Endodermal cell (in vitro differentiated cells): ENCODE measurements at regions not wholly inside any gene's neighbourhood (a gene's known extent, or its start where the extent isn't known, plus 50 kb on each side); places are given as distances from the start of the nearest gene placed in this dataset.

Experiments used
- DNase-seq: peaks from one replicate; pipeline ENCODE4 v3.0.0-alpha.2; 2017
- H3K27ac ChIP-seq: 2 replicates; pipeline ENCODE4 v1.5.1; 2013; ENCODE audit warnings: mild to moderate bottlenecking, low read depth, low read length, moderate library complexity
- H3K27me3 ChIP-seq: 2 replicates; pipeline ENCODE4 v1.6.1; 2013; ENCODE audit warnings: mild to moderate bottlenecking, low read length, moderate library complexity; ENCODE audit not compliant: insufficient read depth, control insufficient read depth, poor library complexity, severe bottlenecking
- H3K36me3 ChIP-seq: 2 replicates; pipeline ENCODE4 v1.7.0; 2013; ENCODE audit warnings: mild to moderate bottlenecking, low read length, moderate library complexity; ENCODE audit not compliant: control insufficient read depth, insufficient read depth
- H3K4me1 ChIP-seq: one replicate; pipeline ENCODE4 v1.7.0; 2013; ENCODE audit warnings: low read length; ENCODE audit not compliant: control insufficient read depth, insufficient read depth
- H3K4me3 ChIP-seq: 2 replicates; pipeline ENCODE4 v1.5.1; 2013; ENCODE audit warnings: mild to moderate bottlenecking, low read length, moderate library complexity
- H3K9ac ChIP-seq: 2 replicates; pipeline ENCODE4 v1.6.1; 2013; ENCODE audit warnings: mild to moderate bottlenecking, low read length, moderate library complexity; ENCODE audit not compliant: poor library complexity, severe bottlenecking; ENCODE audit errors: extremely low read depth
- H3K9me3 ChIP-seq: 2 replicates; pipeline ENCODE4 v1.6.1; 2013; ENCODE audit warnings: mild to moderate bottlenecking, low read length, moderate library complexity; ENCODE audit not compliant: control insufficient read depth
- H3K27ac Mint-ChIP-seq: 2 replicates; pipeline ENCODE4 v1.8.0; 2020; ENCODE audit warnings: mixed read lengths
- H3K27me3 Mint-ChIP-seq: 2 replicates; pipeline ENCODE4 v1.8.0; 2021; ENCODE audit warnings: mild to moderate bottlenecking, mixed read lengths; ENCODE audit not compliant: insufficient read depth
- H3K36me3 Mint-ChIP-seq: 2 replicates; pipeline ENCODE4 v1.8.0; 2020; ENCODE audit warnings: low read depth, mixed read lengths
- H3K4me1 Mint-ChIP-seq: 2 replicates; pipeline ENCODE4 v1.8.0; 2020; ENCODE audit warnings: mixed read lengths
- H3K4me3 Mint-ChIP-seq: 2 replicates; pipeline ENCODE4 v1.8.0; 2020; ENCODE audit warnings: mild to moderate bottlenecking, moderate library complexity, mixed read lengths
- H3K9me3 Mint-ChIP-seq: 2 replicates; pipeline ENCODE4 v1.8.0; 2020; ENCODE audit warnings: mild to moderate bottlenecking, mixed read lengths
- WGBS, 2 experiments: methylation state at CpG; one replicate each; pipeline versions ENCODE4 v1.1.5 to v1.1.7; 2013; ENCODE audit warnings: missing lambda C conversion rate in 2 of 2, mixed read lengths in 1 of 2; ENCODE audit not compliant: insufficient coverage in 1 of 2, insufficient read length in 1 of 2; 5-methylcytosine and 5-hydroxymethylcytosine counted together
- TF ChIP-seq, protein P1 (sequence below): fragments of 200-600 bp; sonication (generic); conservative IDR thresholded peaks from 2 replicates; pipeline ENCODE4 v1.5.0; 2021; ENCODE audit warnings: antibody characterized with exemption, mild to moderate bottlenecking

DNA sequence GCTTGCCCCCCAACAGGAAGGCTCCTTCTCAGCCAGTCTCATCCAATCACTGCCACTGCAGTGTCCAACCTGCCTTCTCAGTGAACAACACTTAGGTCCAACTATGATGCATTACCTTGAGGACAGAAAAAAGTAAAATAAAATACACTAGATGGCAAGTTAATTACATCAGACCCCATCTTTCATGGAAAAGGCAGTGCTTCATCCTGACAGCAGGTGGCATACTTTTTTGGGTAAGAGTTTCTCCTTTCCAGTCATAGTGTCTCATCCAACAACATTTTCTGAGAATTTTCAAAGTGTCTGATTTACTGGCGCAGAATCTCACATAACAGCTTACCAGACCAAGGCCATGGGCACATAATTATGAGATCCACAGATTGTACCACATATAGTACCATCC, 1742.8 kb downstream of the PCDH7 start:
- no peaks in the 10 kb centered on the region for H3K36me3 ChIP-seq
- Mint-ChIP-seq H3K36me3 (no peaks in the 10 kb centered on the region), H3K4me3 (no peak overlapping the region), H3K27me3 (no peaks in the 10 kb centered on the region), H3K4me1 (no peaks in the 10 kb centered on the region), H3K27ac (no peak overlapping the region), H3K9me3 (no peaks in the 10 kb centered on the region)
- 58% methylated on average over 1 of the region's 1 CpG; no CpG with 5 or more reads in 1 of the 2 experiments for WGBS, 2 experiments
- no peaks in the 10 kb centered on the region for H3K9me3 ChIP-seq
- no peak overlapping the region for H3K27ac ChIP-seq
- no peaks in the 10 kb centered on the region for H3K27me3 ChIP-seq
- DNase-seq: peak; percentile 69
- no peaks in the 10 kb centered on the region for H3K4me1 ChIP-seq
- no peak overlapping the region for H3K9ac ChIP-seq
- H3K4me3 ChIP-seq: no peak overlapping the region
- TF ChIP-seq, protein P1, sequence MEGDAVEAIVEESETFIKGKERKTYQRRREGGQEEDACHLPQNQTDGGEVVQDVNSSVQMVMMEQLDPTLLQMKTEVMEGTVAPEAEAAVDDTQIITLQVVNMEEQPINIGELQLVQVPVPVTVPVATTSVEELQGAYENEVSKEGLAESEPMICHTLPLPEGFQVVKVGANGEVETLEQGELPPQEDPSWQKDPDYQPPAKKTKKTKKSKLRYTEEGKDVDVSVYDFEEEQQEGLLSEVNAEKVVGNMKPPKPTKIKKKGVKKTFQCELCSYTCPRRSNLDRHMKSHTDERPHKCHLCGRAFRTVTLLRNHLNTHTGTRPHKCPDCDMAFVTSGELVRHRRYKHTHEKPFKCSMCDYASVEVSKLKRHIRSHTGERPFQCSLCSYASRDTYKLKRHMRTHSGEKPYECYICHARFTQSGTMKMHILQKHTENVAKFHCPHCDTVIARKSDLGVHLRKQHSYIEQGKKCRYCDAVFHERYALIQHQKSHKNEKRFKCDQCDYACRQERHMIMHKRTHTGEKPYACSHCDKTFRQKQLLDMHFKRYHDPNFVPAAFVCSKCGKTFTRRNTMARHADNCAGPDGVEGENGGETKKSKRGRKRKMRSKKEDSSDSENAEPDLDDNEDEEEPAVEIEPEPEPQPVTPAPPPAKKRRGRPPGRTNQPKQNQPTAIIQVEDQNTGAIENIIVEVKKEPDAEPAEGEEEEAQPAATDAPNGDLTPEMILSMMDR: peak; percentile 85

DNA sequence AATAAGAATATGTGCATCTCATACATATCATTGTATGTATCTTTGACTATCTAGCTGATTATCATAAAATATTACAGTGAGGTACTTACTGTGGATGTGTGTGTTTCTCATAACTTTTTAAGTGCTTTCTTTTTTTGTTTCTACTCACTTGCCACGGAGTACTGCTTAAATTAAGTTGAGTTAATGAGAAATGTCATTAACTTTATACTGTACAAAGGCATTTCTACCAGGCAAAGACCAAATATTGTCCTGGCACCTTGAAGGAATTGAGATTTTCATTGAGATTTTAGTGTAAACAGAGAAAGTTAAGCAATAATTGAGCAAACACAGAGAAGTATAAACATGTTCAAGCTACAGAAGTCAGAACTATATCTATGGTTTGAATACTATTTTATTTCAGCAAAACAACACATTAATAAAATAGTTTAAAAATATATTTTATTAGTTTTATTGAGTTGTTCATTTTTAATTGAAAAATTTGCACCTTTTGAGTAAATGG, 1750.0 kb downstream of the PCDH7 start:
- Mint-ChIP-seq H3K27me3 (no peaks in the 10 kb centered on the region), H3K4me3 (no peak overlapping the region), H3K9me3 (no peaks in the 10 kb centered on the region), H3K27ac (no peak overlapping the region), H3K4me1 (peaks cover 6% of the 10 kb centered on the region), H3K36me3 (no peaks in the 10 kb centered on the region)
- H3K4me3 ChIP-seq: no peak overlapping the region
- no peak overlapping the region for H3K27ac ChIP-seq
- TF ChIP-seq, protein P1: no peak
- H3K27me3 ChIP-seq: no peaks in the 10 kb centered on the region
- no peak overlapping the region for H3K9ac ChIP-seq
- no peak for DNase-seq
- H3K36me3 ChIP-seq: no peaks in the 10 kb centered on the region
- no CpG with 5 or more reads among the region's 1 CpG for WGBS, 2 experiments
- no peaks in the 10 kb centered on the region for H3K9me3 ChIP-seq
- no peaks in the 10 kb centered on the region for H3K4me1 ChIP-seq

- 79 to 100% methylated on average over 1 to 2 of the region's 2 CpGs for WGBS, 2 experiments
- peak; percentile 57 for DNase-seq
- Histone ChIP-seq H3K36me3 (no peaks in the 10 kb centered on the region), H3K4me3 (no peak overlapping the region), H3K9ac (no peak overlapping the region), H3K27me3 (no peaks in the 10 kb centered on the region), H3K9me3 (no peaks in the 10 kb centered on the region), H3K4me1 (no peaks in the 10 kb centered on the region), H3K27ac (no peak overlapping the region)
- H3K4me3 Mint-ChIP-seq: no peak overlapping the region
- TF ChIP-seq, protein P1: peak; percentile 10
- peaks cover 6% of the 10 kb centered on the region for H3K4me1 Mint-ChIP-seq
- H3K27me3 Mint-ChIP-seq: no peaks in the 10 kb centered on the region
- no peak overlapping the region for H3K27ac Mint-ChIP-seq
- H3K36me3 Mint-ChIP-seq: no peaks in the 10 kb centered on the region
- H3K9me3 Mint-ChIP-seq: no peaks in the 10 kb centered on the region
Measured at GRCh38 chr4:32472918-32473317, 1752.7 kb downstream of the PCDH7 start.
